ENCODE measurements at regions not wholly inside any gene's neighbourhood (a gene's known extent, or its start where the extent isn't known, plus 50 kb on each side); places are given as distances from the start of the nearest gene placed in this dataset.

- no peak for DNase-seq (ENCODE audit: extremely low spot score)
- CTCF ChIA-PET, result interaction anchor here (1.2 kb wide), 2 partner anchors 9 to 24 kb away, joined by 4 read pairs; no protein-coding TSS in a partner anchor
- no peak for TF ChIP-seq CTCF (IDR thresholded peaks at IDR 0.05; ENCODE audit: control extremely low read depth, extremely low read depth, low read depth, missing control alignments)
- POLR2A ChIA-PET, result no interaction called here
These were observed 151.4 kb downstream of the OTOL1 start for GRCh38 chr3:161647936-161648470.

- no peak for DNase-seq (ENCODE audit: extremely low spot score)
- POLR2A ChIA-PET, result no interaction called here
- TF ChIP-seq CTCF (IDR thresholded peaks at IDR 0.05; ENCODE audit: control extremely low read depth, extremely low read depth, low read depth, missing control alignments), result no peak
- CTCF ChIA-PET, result no interaction called here
These were observed 153.4 kb downstream of the OTOL1 start for GRCh38 chr3:161649900-161650484.

- no peak for TF ChIP-seq CTCF (IDR thresholded peaks at IDR 0.05; ENCODE audit: control extremely low read depth, extremely low read depth, low read depth, missing control alignments)
- ChIA-PET CTCF (interaction anchor here (1.0 to 1.6 kb wide), 2 partner anchors 9 to 28 kb away, joined by 3 to 4 read pairs; no protein-coding TSS in a partner anchor), POLR2A (no interaction called here)
- no peak for DNase-seq (ENCODE audit: extremely low spot score)
These were observed 161.2 kb downstream of the OTOL1 start for GRCh38 chr3:161657786-161658185.

GRCh38 chr3:161671141-161671540 is 174.5 kb downstream of the OTOL1 start:
- CTCF ChIA-PET, result no interaction called here
- no peak for DNase-seq (ENCODE audit: extremely low spot score)
- no peak for TF ChIP-seq CTCF (IDR thresholded peaks at IDR 0.05; ENCODE audit: control extremely low read depth, extremely low read depth, low read depth, missing control alignments)
- POLR2A ChIA-PET, result no interaction called here

- TF ChIP-seq CTCF (IDR thresholded peaks at IDR 0.05; ENCODE audit: control extremely low read depth, extremely low read depth, low read depth, missing control alignments), result no peak
- ChIA-PET CTCF (no interaction called here), POLR2A (no interaction called here)
- DNase-seq (ENCODE audit: extremely low spot score), result no peak
These were observed 175.9 kb downstream of the OTOL1 start for GRCh38 chr3:161672478-161672877.

GRCh38 chr3:161673866-161674265 is 177.3 kb downstream of the OTOL1 start:
- POLR2A ChIA-PET, result no interaction called here
- no peak for TF ChIP-seq CTCF (IDR thresholded peaks at IDR 0.05; ENCODE audit: control extremely low read depth, extremely low read depth, low read depth, missing control alignments)
- CTCF ChIA-PET, result no interaction called here
- no peak for DNase-seq (ENCODE audit: extremely low spot score)
